ENCODE measurements at regions not wholly inside any gene's neighbourhood (a gene's known extent, or its start where the extent isn't known, plus 50 kb on each side); places are given as distances from the start of the nearest gene placed in this dataset.

- DNase-seq = no peak
- H3K4me3 Mint-ChIP-seq = no peak overlapping the region
- H3K4me1 Mint-ChIP-seq = no peaks in the 10 kb centered on the region
- H3K27me3 Mint-ChIP-seq (ENCODE audit: low read depth in 3 of 3) = peaks cover 2 to 11% (median 3%) of the 10 kb centered on the region in 3 donors
- no peaks in the 10 kb centered on the region for H3K36me3 Mint-ChIP-seq
- H3K27ac Mint-ChIP-seq = no peak overlapping the region
- H3K9me3 Mint-ChIP-seq = peaks cover 0 to 2% (median 0%) of the 10 kb centered on the region in 6 donors
Observed at GRCh38 chr11:33515347-33515746, 185.3 kb downstream of the C11orf91 start.

DNA sequence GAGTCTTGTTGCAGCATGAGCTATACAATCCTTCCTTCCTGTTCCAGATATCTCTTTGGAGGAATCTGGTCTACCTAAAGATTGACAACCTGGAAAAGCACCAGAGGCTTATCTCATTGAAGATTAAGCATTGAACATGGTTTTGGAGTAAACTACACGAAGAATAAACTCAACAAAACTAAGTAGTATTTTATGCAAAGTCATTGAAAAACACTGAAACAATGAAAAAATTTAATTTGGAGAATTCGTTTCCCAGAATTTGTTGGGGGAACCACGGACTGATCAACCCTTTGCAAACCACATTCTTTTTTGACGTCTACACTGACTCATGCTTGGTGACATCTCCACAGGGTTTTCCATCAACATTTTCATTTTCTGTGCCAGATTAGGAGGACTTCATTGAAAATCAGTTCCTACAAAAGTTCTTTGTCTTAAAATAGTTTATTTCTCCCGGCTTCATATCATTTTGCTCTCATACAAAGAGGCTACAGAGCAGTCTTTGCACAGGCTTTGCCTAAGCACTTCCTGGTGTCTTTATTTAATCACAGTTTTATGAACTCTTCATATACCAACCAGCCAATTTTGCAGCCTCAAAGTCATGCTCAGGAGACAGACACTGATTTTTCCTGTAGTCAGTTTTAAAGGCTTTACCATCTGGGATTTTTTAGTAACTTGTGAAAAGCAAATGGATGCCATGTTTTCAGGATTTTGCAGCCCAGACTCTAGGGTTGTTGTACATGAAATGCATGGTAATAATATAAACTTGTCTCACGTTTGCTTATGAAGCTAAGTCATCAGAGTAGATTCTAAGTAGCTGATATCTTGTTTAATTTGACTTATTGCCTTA, 186.3 kb downstream of the C11orf91 start:
- no peak for DNase-seq
- Mint-ChIP-seq H3K36me3 (no peaks in the 10 kb centered on the region), H3K27me3 (ENCODE audit: low read depth in 3 of 3) (peaks cover 2 to 15% (median 2%) of the 10 kb centered on the region in 3 donors), H3K4me3 (no peak overlapping the region), H3K27ac (no peak overlapping the region), H3K9me3 (peaks cover 0 to 2% (median 0%) of the 10 kb centered on the region in 6 donors), H3K4me1 (no peaks in the 10 kb centered on the region)

DNA sequence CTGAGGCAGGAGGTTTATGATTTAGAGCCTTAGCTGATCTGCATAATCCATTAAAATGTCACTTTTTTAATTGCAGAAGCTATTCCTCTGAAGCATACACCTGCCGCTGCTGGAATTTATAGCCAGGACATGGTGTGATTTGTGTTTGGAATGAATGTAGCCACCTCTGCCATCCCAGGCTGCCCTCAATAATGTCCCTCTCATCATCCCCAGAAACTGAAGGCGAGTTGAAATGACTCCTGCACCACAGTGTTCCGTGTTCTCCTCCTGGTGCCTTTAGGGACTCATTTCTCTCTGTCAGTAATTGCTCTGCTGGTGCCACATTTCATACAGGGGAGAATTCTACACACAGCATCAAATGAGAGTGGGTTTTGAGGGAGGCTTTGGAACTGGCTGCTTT, 191.0 kb downstream of the C11orf91 start:
- H3K4me1 Mint-ChIP-seq = no peaks in the 10 kb centered on the region
- H3K27ac Mint-ChIP-seq = no peak overlapping the region
- H3K36me3 Mint-ChIP-seq = no peaks in the 10 kb centered on the region
- no peak for DNase-seq
- H3K4me3 Mint-ChIP-seq = no peak overlapping the region
- peaks cover 2 to 16% (median 2%) of the 10 kb centered on the region in 3 donors for H3K27me3 Mint-ChIP-seq (ENCODE audit: low read depth in 3 of 3)
- peaks cover 0 to 2% (median 0%) of the 10 kb centered on the region in 6 donors for H3K9me3 Mint-ChIP-seq

GRCh38 chr11:33507967-33508366, 192.7 kb downstream of the C11orf91 start:
- no peak overlapping the region for H3K4me3 Mint-ChIP-seq
- H3K27ac Mint-ChIP-seq = no peak overlapping the region
- no peaks in the 10 kb centered on the region for H3K36me3 Mint-ChIP-seq
- peaks cover 0 to 2% (median 0%) of the 10 kb centered on the region in 6 donors for H3K9me3 Mint-ChIP-seq
- DNase-seq = no peak
- H3K4me1 Mint-ChIP-seq = no peaks in the 10 kb centered on the region
- peaks cover 2 to 16% (median 2%) of the 10 kb centered on the region in 3 donors for H3K27me3 Mint-ChIP-seq (ENCODE audit: low read depth in 3 of 3)

- Mint-ChIP-seq H3K36me3 (no peaks in the 10 kb centered on the region), H3K4me1 (no peaks in the 10 kb centered on the region), H3K27me3 (ENCODE audit: low read depth in 3 of 3) (peaks cover 2 to 16% (median 2%) of the 10 kb centered on the region in 3 donors), H3K4me3 (no peak overlapping the region), H3K27ac (no peak overlapping the region), H3K9me3 (peaks cover 0 to 2% (median 0%) of the 10 kb centered on the region in 6 donors)
- no peak for DNase-seq
Observed at GRCh38 chr11:33507356-33507755, 193.3 kb downstream of the C11orf91 start.

DNA sequence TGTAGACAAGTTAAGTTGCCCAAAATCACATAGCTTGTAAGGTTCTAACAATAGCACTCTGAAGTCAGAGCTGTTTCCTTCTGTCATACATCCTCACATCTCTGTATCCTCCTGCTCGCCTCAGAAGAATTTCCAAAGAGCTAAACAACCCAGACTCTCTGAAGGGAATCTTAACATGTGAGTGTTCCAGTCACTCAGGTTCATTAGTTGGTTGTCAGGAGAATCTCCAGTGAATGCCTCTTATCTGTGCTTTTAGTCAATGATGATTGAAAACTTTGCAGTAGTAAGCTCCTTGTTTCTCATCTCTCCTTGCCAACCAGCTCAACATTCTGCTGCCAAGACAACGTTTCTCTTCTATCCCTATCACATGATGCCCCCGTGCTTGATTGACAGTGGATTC, 195.5 kb downstream of the C11orf91 start:
- H3K4me3 Mint-ChIP-seq = no peak overlapping the region
- H3K36me3 Mint-ChIP-seq = no peaks in the 10 kb centered on the region
- peaks cover 0 to 3% (median 0%) of the 10 kb centered on the region in 6 donors for H3K9me3 Mint-ChIP-seq
- H3K4me1 Mint-ChIP-seq = no peaks in the 10 kb centered on the region
- H3K27me3 Mint-ChIP-seq (ENCODE audit: low read depth in 3 of 3) = peaks cover 0 to 10% (median 4%) of the 10 kb centered on the region in 3 donors
- no peak for DNase-seq
- no peak overlapping the region for H3K27ac Mint-ChIP-seq

DNA sequence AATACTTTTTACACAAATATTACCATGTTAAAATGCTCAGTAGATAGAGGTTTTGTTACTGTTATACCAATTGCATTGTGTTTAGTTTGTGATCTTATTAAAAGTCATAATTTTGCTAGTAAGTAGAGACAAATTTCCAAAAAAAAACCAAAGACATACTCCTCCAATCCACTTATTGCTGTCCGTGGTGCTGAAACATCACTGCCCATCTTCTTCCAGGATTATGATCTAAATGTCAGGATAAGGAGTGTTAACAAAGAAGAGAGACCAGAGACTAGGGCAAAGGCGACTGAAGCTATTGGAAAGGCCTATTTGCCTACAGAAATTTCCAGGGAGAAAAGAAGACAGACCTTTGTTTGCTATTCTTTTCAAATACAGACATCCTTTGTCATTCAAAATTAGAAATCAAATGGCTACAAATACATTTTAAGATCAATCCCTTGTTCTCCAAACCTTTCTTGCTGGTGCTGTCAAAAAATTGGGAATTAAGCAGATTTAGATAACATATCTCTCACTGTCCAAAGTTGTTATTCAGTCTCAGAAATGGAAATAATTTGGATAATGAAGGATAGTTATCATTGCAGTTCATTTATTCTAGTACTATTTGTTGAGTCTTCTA, 199.7 kb downstream of the C11orf91 start:
- Mint-ChIP-seq H3K4me3 (no peak overlapping the region), H3K9me3 (peaks cover 0 to 7% (median under 1%) of the 10 kb centered on the region in 6 donors), H3K27me3 (ENCODE audit: low read depth in 3 of 3) (peaks cover 0 to 8% (median 3%) of the 10 kb centered on the region in 3 donors), H3K4me1 (no peaks in the 10 kb centered on the region), H3K27ac (no peak overlapping the region), H3K36me3 (no peaks in the 10 kb centered on the region)
- no peak for DNase-seq

DNA sequence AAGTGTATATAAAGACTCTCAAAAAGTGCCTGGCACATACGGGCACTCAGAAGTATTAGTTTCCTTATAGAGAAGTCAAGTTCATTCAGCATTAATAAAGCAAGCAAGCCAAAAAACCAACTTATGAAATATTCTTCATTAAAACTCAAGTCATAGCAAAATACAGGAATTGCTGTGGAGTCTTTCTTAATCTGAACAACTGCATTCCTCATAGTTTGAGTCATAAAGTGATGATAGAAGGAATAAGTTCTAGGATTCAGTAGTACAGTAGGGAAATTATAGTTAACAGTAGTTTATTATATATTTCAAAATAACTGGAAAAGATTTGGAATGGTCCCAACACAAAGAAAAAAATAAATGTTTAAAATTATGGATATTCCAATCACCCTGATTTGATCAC, 200.3 kb downstream of the C11orf91 start:
- peaks cover 0 to 7% (median under 1%) of the 10 kb centered on the region in 6 donors for H3K9me3 Mint-ChIP-seq
- DNase-seq = no peak
- no peaks in the 10 kb centered on the region for H3K36me3 Mint-ChIP-seq
- peaks cover 0 to 10% (median 3%) of the 10 kb centered on the region in 3 donors for H3K27me3 Mint-ChIP-seq (ENCODE audit: low read depth in 3 of 3)
- no peak overlapping the region for H3K4me3 Mint-ChIP-seq
- H3K27ac Mint-ChIP-seq = no peak overlapping the region
- no peaks in the 10 kb centered on the region for H3K4me1 Mint-ChIP-seq

- no peaks in the 10 kb centered on the region for H3K36me3 Mint-ChIP-seq
- H3K4me1 Mint-ChIP-seq = no peaks in the 10 kb centered on the region
- H3K27ac Mint-ChIP-seq = no peak overlapping the region
- H3K27me3 Mint-ChIP-seq (ENCODE audit: low read depth in 3 of 3) = peaks cover 3 to 10% (median 5%) of the 10 kb centered on the region in 3 donors
- H3K4me3 Mint-ChIP-seq = no peak overlapping the region
- H3K9me3 Mint-ChIP-seq = peaks cover 0 to 4% (median under 1%) of the 10 kb centered on the region in 6 donors
- DNase-seq = no peak
Observed at GRCh38 chr11:33492596-33492995, 208.0 kb downstream of the C11orf91 start.

GRCh38 chr11:33490842-33491370, 209.7 kb downstream of the C11orf91 start:
- no peaks in the 10 kb centered on the region for H3K36me3 Mint-ChIP-seq
- no peaks in the 10 kb centered on the region for H3K4me1 Mint-ChIP-seq
- DNase-seq = no peak
- no peak overlapping the region for H3K4me3 Mint-ChIP-seq
- no peaks in the 10 kb centered on the region for H3K9me3 Mint-ChIP-seq
- no peak overlapping the region for H3K27ac Mint-ChIP-seq
- H3K27me3 Mint-ChIP-seq (ENCODE audit: low read depth in 3 of 3) = peaks cover 3 to 7% (median 4%) of the 10 kb centered on the region in 3 donors

DNA sequence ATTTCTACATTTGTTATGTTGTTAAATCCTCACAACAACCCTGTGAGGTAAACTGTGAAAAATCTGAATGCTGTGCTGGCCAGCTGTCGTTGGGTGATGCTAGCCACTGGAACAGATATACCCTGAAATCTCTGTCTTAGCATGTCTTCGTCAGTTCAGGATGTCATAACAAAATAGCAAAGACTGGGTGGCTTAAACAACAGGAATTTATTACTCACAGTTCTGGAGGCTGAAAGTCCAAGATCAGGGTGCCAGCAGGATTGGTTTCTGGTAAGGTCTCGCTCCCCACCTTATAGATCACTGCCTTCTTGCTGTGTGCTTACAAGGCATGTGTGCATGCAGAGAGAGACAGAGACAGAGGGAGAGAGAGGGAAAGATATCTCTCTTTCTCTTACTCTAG, 211.7 kb downstream of the C11orf91 start:
- Mint-ChIP-seq H3K36me3 (no peaks in the 10 kb centered on the region), H3K9me3 (no peaks in the 10 kb centered on the region), H3K27ac (no peak overlapping the region), H3K4me3 (no peak overlapping the region), H3K4me1 (no peaks in the 10 kb centered on the region), H3K27me3 (ENCODE audit: low read depth in 3 of 3) (peaks cover 3 to 7% (median 5%) of the 10 kb centered on the region in 3 donors)
- no peak for DNase-seq

- DNase-seq = no peak
- H3K27ac Mint-ChIP-seq = no peak overlapping the region
- no peaks in the 10 kb centered on the region for H3K36me3 Mint-ChIP-seq
- peaks cover 5 to 7% (median 5%) of the 10 kb centered on the region in 3 donors for H3K27me3 Mint-ChIP-seq (ENCODE audit: low read depth in 3 of 3)
- H3K4me1 Mint-ChIP-seq = no peaks in the 10 kb centered on the region
- H3K9me3 Mint-ChIP-seq = no peaks in the 10 kb centered on the region
- H3K4me3 Mint-ChIP-seq = no peak overlapping the region
Observed at GRCh38 chr11:33480626-33481025, 220.0 kb downstream of the C11orf91 start.

DNA sequence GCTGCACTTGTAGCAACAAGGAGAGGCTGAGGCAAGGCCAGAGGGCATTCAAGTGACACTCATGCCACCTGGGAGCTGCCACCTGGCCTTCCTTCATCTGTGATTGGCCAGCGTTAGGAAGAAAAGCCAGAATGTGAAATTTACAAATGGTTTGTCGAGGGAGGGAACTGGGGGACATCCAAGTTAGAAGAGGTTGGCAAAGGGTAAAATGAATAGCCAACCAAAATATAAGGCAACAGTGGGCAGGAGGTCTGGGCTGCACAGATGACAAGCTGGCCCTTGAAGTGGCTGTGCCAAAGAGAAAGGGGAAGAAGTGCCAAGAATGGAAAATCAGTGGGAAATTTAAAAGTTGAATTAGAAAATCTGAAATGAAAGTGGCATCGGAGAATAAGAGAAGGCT, 221.4 kb downstream of the C11orf91 start:
- Mint-ChIP-seq H3K36me3 (no peaks in the 10 kb centered on the region), H3K9me3 (no peaks in the 10 kb centered on the region), H3K27ac (no peak overlapping the region), H3K4me3 (no peak overlapping the region), H3K4me1 (no peaks in the 10 kb centered on the region), H3K27me3 (ENCODE audit: low read depth in 3 of 3) (peaks cover 4 to 8% (median 5%) of the 10 kb centered on the region in 3 donors)
- DNase-seq = no peak

GRCh38 chr11:33478111-33478573, 221.0 kb downstream of the HIPK3 start:
- no peaks in the 10 kb centered on the region for H3K9me3 Mint-ChIP-seq
- H3K4me3 Mint-ChIP-seq = no peak overlapping the region
- DNase-seq = no peak
- no peaks in the 10 kb centered on the region for H3K36me3 Mint-ChIP-seq
- no peaks in the 10 kb centered on the region for H3K4me1 Mint-ChIP-seq
- no peak overlapping the region for H3K27ac Mint-ChIP-seq
- peaks cover 4 to 9% (median 8%) of the 10 kb centered on the region in 3 donors for H3K27me3 Mint-ChIP-seq (ENCODE audit: low read depth in 3 of 3)

Measured in immature natural killer cell (primary cell).